Glomerular endothelial cell (primary cell): ENCODE measurements at regions not wholly inside any gene's neighbourhood (a gene's known extent, or its start where the extent isn't known, plus 50 kb on each side); places are given as distances from the start of the nearest gene placed in this dataset.
"Not testable (repeated sequence)": the region's sequence is repeated elsewhere in the genome, so short reads cannot be mapped to it uniquely, and the experiment has no call there.

Experiments
- DNase-seq: peaks from one replicate; pipeline ENCODE4 v3.0.0-alpha.2; 2011; ENCODE audit warnings: low read depth, low spot score; ENCODE audit errors: extremely low read depth

GRCh38 chr4:17250591-17250990 lies 261.3 kb downstream of the QDPR start:
- DNase-seq, result no peak

DNA sequence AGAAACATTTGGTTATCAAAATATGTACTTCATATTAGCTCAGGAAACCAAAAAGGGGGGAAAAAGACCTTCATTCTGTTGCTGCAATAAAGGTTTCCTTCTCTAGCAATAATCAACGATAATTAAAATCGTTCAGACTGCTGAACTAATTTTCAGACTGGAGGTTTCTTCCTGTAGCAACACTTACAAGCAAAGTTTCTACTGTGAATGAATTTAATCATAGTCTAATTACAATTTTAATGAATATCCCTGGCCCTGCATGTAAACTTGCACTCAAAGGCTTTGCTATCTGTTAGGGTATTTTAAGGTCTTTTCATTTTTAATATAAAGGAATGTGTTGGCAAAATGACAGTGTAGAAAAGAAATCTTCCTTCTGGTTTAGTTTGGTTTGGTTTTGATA lies 265.2 kb downstream of the QDPR start:
- no peak for DNase-seq

- DNase-seq, result no peak
Observed at GRCh38 chr4:17241835-17242234, 270.1 kb downstream of the QDPR start.

DNA sequence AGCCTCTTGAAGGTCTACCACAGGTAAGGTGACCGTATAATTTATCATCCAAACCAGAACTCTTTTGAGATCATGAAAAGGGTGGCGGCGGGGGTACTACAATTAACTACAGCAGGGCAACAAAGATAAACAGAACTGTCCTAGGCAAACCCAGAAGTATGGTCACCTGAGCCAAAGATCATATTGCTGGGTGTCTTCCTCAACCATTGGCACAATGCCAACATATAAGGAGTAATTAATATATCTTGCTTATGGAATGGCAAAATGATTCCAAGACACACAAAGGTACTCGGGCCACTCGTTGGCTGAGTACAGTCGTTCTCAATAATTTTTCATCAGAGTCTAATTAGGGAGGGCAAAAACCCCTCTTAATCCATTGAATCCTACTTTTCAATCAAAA lies 273.3 kb downstream of the QDPR start:
- no peak for DNase-seq

- DNase-seq, result no peak
Observed at GRCh38 chr4:17236686-17237085, 275.2 kb downstream of the QDPR start.

DNA sequence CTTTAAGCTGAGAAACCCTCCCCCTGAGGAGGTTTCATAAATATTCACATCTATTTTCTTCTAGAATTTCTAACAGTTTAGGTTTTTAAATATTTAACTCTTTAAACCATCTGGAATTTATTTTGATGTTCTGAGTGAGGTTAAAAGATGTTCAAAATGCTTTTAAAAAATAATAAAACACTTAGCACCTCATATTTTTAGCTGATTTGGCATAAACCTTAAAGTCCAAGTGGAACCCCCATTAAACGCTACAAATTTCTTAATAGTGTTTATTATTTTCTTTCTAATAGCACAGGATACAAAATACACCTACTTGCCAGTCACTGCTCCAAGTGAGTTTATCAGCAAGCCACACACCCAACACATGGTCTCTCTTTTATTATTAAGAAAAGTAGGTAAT lies 277.2 kb downstream of the QDPR start:
- DNase-seq, result no peak

- no peak for DNase-seq
Observed at GRCh38 chr4:17232566-17233253, 279.2 kb downstream of the QDPR start.

DNA sequence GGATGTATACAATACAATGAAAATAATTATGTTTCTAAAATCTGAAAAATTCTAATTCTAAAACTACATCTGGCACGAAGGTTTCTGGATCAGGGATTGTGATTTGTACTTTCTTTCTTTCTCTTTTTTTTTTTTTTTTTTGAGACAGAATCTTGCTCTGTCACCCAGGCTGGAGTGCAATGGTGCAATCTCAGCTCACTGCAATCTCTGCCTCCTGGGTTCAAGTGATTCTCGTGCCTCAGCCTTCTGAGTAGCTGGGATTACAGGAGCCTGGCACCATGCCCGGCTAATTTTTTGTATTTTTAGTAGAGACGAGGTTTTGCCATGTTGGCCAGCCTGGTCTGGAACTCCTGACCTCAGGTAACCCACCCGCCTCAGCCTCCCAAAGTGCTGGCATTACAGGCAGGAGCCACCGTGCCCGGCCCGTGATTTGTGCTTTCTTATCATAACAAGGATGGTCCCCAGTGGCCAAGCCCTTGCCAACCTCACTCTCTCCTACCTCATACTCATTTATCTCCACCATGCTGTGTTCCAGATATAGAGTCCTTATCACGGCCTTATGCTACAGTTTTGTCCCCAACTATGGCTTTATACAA lies 279.9 kb downstream of the QDPR start:
- not testable (repeated sequence) for DNase-seq

- no peak for DNase-seq
Observed at GRCh38 chr4:17230727-17231126, 281.2 kb downstream of the QDPR start.

DNA sequence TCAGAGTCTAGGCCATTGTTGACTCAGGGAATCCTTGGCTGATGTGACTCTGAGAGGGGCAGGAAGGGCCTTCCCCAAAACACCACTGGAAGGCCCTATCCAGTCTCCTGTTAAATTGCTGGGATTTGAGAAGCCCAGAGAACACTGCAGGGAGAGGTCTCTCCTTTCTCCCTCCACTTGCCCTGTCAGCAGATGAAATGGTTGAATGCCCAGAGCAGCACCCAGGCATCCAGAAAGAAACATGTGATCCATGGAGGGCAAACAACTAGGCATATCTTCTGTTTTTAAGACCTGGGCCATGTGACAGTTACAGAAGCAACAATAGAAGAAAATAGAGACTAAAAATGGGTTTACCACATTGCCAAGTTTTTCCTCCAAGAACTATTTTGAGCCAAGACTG lies 291.1 kb downstream of the QDPR start:
- no peak for DNase-seq

- no peak for DNase-seq
Observed at GRCh38 chr4:17218786-17219185, 293.1 kb downstream of the QDPR start.

GRCh38 chr4:17206829-17207801 lies 304.8 kb downstream of the QDPR start:
- DNase-seq, result no peak

- DNase-seq, result no peak
Observed at GRCh38 chr4:17204908-17205307, 306.5 kb upstream of the LDB2 start.

DNA sequence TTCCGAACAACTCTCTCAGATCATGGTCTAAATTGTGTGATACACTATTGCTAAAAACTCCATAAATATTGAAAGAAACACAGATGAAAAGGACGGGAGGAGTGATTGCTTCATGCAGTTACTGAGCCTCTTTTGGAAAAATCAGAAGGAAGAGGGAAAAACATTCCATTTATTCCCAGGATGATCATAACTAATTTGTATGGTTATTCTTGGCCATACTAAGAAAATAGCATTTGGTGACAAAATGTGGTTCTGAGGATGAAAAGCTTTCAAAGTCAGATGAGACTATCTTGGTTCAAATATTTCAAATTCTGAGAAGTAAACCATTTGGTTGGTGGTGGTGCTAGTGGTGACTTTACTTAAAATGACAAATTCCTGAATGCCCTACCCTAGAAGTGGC lies 305.4 kb upstream of the LDB2 start:
- DNase-seq, result no peak

GRCh38 chr4:17197070-17197469 lies 298.6 kb upstream of the LDB2 start:
- DNase-seq, result no peak

DNA sequence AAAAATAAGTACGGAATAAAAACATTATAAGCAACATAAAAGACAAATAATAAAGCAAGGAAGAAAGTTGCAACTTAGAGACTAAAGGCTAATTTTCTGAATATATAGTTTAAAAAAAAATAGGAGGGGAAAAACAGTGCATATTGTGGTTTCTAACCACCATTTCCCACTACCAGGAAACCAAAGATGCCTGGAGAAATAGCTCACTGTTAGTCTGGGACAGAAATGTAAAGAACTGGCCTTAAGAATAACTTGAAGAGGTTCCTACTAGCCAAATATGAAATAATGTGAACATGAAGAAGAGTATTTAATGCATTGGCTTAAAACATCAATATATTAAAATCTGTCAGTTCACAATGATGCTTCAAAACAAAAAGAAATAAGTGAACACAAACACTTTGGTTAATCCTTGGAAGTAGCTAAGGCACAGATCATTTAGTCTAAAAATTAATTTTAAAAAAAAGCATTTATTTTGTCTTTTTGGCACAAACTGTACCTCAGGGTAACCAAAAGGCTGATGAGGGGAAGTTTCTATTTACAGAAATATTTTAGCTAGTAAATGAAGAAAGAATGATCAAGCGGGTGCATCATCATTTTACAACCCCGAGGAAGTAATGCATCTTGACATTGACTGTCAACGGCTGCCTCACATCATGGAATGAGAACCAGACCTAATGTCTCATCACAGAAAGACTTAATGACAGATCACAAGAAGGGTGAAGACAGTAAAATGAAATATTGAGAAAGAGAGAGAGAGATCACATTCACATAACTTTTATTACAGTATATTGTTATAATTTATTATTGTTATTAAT lies 297.2 kb upstream of the LDB2 start:
- DNase-seq, result no peak

- DNase-seq, result no peak
Observed at GRCh38 chr4:17194586-17194985, 296.1 kb upstream of the LDB2 start.

DNA sequence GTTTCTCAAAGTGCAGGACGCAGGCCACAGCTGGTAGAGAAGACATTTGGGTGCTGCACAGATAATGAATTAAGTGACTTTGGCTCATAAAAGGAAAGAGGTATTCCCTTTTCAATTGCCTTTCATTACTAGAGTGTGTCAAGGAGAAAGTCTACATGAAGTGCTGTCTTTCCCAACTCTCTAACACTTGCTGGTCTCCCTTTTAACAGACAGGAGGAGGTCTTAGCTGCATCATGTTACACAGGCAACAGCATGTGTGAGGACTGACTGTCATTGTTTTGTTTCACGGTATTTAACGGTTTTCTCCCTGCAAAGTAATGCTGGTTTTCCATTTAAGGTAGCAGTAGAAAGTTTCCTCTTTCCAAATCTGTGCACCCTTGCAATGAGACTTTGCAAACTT lies 291.3 kb upstream of the LDB2 start:
- no peak for DNase-seq

- no peak for DNase-seq
Observed at GRCh38 chr4:17189401-17189720, 290.9 kb upstream of the LDB2 start.

- DNase-seq, result no peak
Observed at GRCh38 chr4:17188547-17189400, 290.3 kb upstream of the LDB2 start.
